Activated T-cell treated with anti-CD3 and anti-CD28 coated beads, Interleukin-2, amount 50 U/mL, for 72 hours (primary cell): ENCODE measurements at regions not wholly inside any gene's neighbourhood (a gene's known extent, or its start where the extent isn't known, plus 50 kb on each side); places are given as distances from the start of the nearest gene placed in this dataset.

ENCODE experiments used
- ATAC-seq, 2 donors: fragments of 150-1000 bp; cut with Tn5 transposase; replicated peaks in 1 of 2; 2 replicates each; pipeline ENCODE4 v1.10.0; 2021; ENCODE audit warnings: moderate library complexity in 2 of 2, mild to moderate bottlenecking in 1 of 2
- DNase-seq, 2 donors: peaks; one replicate each; pipeline ENCODE4 v3.0.0; 2021 to 2022; ENCODE audit warnings: mixed read lengths in 1 of 2
- H3K27ac Mint-ChIP-seq: one replicate; pipeline ENCODE4 v1.8.0; 2022; ENCODE audit warnings: mild to moderate bottlenecking, moderate library complexity, mixed read lengths
- H3K27me3 Mint-ChIP-seq: one replicate; pipeline ENCODE4 v1.8.0; 2022; ENCODE audit warnings: low read depth, mixed read lengths
- H3K36me3 Mint-ChIP-seq, 2 donors: one replicate each; pipeline ENCODE4 v1.8.0; 2022; ENCODE audit warnings: mixed read lengths in 2 of 2, mild to moderate bottlenecking in 1 of 2; ENCODE audit not compliant: insufficient read depth in 2 of 2
- H3K4me1 Mint-ChIP-seq: one replicate; pipeline ENCODE4 v1.8.0; 2022; ENCODE audit warnings: low read depth, mixed read lengths
- H3K4me3 Mint-ChIP-seq, 2 donors: one replicate each; pipeline ENCODE4 v1.8.0; 2022; ENCODE audit warnings: mild to moderate bottlenecking in 2 of 2, mixed read lengths in 2 of 2, moderate library complexity in 2 of 2
- H3K9me3 Mint-ChIP-seq, 2 donors: one replicate each; pipeline ENCODE4 v1.8.0; 2022; ENCODE audit warnings: mixed read lengths in 2 of 2

GRCh38 chr2:66832646-66833435 is 397.9 kb downstream of the MEIS1 start:
- Mint-ChIP-seq H3K27ac (no peak overlapping the region), H3K27me3 (no peaks in the 10 kb centered on the region), H3K4me3 (no peak overlapping the region), H3K9me3 (peaks cover 2 to 7% of the 10 kb centered on the region in 2 donors), H3K36me3 (no peaks in the 10 kb centered on the region), H3K4me1 (no peaks in the 10 kb centered on the region)
- ATAC-seq (no peak), DNase-seq (no peak)

GRCh38 chr2:66834859-66835258 is 399.9 kb downstream of the MEIS1 start:
- ATAC-seq (no peak), DNase-seq (no peak)
- Mint-ChIP-seq H3K27ac (no peak overlapping the region), H3K9me3 (peaks cover 2 to 7% of the 10 kb centered on the region in 2 donors), H3K4me1 (no peaks in the 10 kb centered on the region), H3K4me3 (no peak overlapping the region), H3K27me3 (no peaks in the 10 kb centered on the region), H3K36me3 (no peaks in the 10 kb centered on the region)

- H3K36me3 Mint-ChIP-seq, result no peaks in the 10 kb centered on the region
- peaks cover 2 to 7% of the 10 kb centered on the region in 2 donors for H3K9me3 Mint-ChIP-seq
- H3K4me1 Mint-ChIP-seq, result no peaks in the 10 kb centered on the region
- H3K4me3 Mint-ChIP-seq, result no peak overlapping the region
- ATAC-seq, result no peak
- no peak overlapping the region for H3K27ac Mint-ChIP-seq
- no peak for DNase-seq
- no peaks in the 10 kb centered on the region for H3K27me3 Mint-ChIP-seq
Observed at GRCh38 chr2:66836851-66837250, 401.9 kb downstream of the MEIS1 start.

GRCh38 chr2:66839551-66840320 is 404.8 kb downstream of the MEIS1 start:
- DNase-seq, result no peak
- H3K4me3 Mint-ChIP-seq, result no peak overlapping the region
- no peak overlapping the region for H3K27ac Mint-ChIP-seq
- H3K27me3 Mint-ChIP-seq, result no peaks in the 10 kb centered on the region
- H3K36me3 Mint-ChIP-seq, result no peaks in the 10 kb centered on the region
- H3K9me3 Mint-ChIP-seq, result peaks cover 0 to 3% of the 10 kb centered on the region in 2 donors
- ATAC-seq, result no peak
- no peaks in the 10 kb centered on the region for H3K4me1 Mint-ChIP-seq

- H3K4me1 Mint-ChIP-seq, result no peaks in the 10 kb centered on the region
- ATAC-seq, result no peak
Observed at GRCh38 chr2:66840321-66841002, 405.5 kb downstream of the MEIS1 start.

GRCh38 chr2:66843847-66844246 is 408.9 kb downstream of the MEIS1 start:
- no peak for DNase-seq
- no peaks in the 10 kb centered on the region for H3K9me3 Mint-ChIP-seq
- ATAC-seq, result no peak
- no peak overlapping the region for H3K4me3 Mint-ChIP-seq
- H3K4me1 Mint-ChIP-seq, result no peaks in the 10 kb centered on the region
- no peaks in the 10 kb centered on the region for H3K27me3 Mint-ChIP-seq
- H3K27ac Mint-ChIP-seq, result no peak overlapping the region
- H3K36me3 Mint-ChIP-seq, result no peaks in the 10 kb centered on the region

More at GRCh38 chr2:66840321-66841002, 405.5 kb downstream of the MEIS1 start:
- Mint-ChIP-seq H3K4me3 (no peak overlapping the region), H3K9me3 (peaks cover 0 to 3% of the 10 kb centered on the region in 2 donors), H3K36me3 (no peaks in the 10 kb centered on the region), H3K27me3 (no peaks in the 10 kb centered on the region), H3K27ac (no peak overlapping the region)
- no peak for DNase-seq

- H3K4me1 Mint-ChIP-seq, result no peaks in the 10 kb centered on the region
- ATAC-seq (no peak), DNase-seq (no peak)
- H3K27ac Mint-ChIP-seq, result no peak overlapping the region
- H3K9me3 Mint-ChIP-seq, result no peaks in the 10 kb centered on the region
- no peaks in the 10 kb centered on the region for H3K36me3 Mint-ChIP-seq
- H3K27me3 Mint-ChIP-seq, result no peaks in the 10 kb centered on the region
- no peak overlapping the region for H3K4me3 Mint-ChIP-seq
Observed at GRCh38 chr2:66845307-66845706, 410.4 kb downstream of the MEIS1 start.

- no peak for DNase-seq
- H3K9me3 Mint-ChIP-seq, result no peaks in the 10 kb centered on the region
- no peak for ATAC-seq
Observed at GRCh38 chr2:66846887-66847286, 412.0 kb downstream of the MEIS1 start.

GRCh38 chr2:66849153-66849755 is 414.3 kb downstream of the MEIS1 start:
- ATAC-seq (no peak), DNase-seq (no peak)
- Mint-ChIP-seq H3K27ac (no peak overlapping the region), H3K9me3 (no peaks in the 10 kb centered on the region), H3K4me3 (no peak overlapping the region), H3K4me1 (no peaks in the 10 kb centered on the region), H3K27me3 (no peaks in the 10 kb centered on the region), H3K36me3 (no peaks in the 10 kb centered on the region)

More at GRCh38 chr2:66846887-66847286, 412.0 kb downstream of the MEIS1 start:
- H3K27ac Mint-ChIP-seq, result no peak overlapping the region
- no peaks in the 10 kb centered on the region for H3K27me3 Mint-ChIP-seq
- no peaks in the 10 kb centered on the region for H3K4me1 Mint-ChIP-seq
- no peaks in the 10 kb centered on the region for H3K36me3 Mint-ChIP-seq
- H3K4me3 Mint-ChIP-seq, result no peak overlapping the region

GRCh38 chr2:66850376-66850775 is 415.5 kb downstream of the MEIS1 start:
- ATAC-seq (no peak), DNase-seq (no peak)
- Mint-ChIP-seq H3K27me3 (no peaks in the 10 kb centered on the region), H3K4me1 (no peaks in the 10 kb centered on the region), H3K36me3 (no peaks in the 10 kb centered on the region), H3K4me3 (no peak overlapping the region), H3K9me3 (no peaks in the 10 kb centered on the region), H3K27ac (no peak overlapping the region)

GRCh38 chr2:66851449-66851872 is 416.5 kb downstream of the MEIS1 start:
- DNase-seq (no peak), ATAC-seq (no peak)
- Mint-ChIP-seq H3K36me3 (no peaks in the 10 kb centered on the region), H3K27me3 (no peaks in the 10 kb centered on the region), H3K9me3 (peaks cover 0 to 3% of the 10 kb centered on the region in 2 donors), H3K4me1 (no peaks in the 10 kb centered on the region), H3K4me3 (no peak overlapping the region), H3K27ac (no peak overlapping the region)

GRCh38 chr2:66852953-66853352 is 418.0 kb downstream of the MEIS1 start:
- DNase-seq (no peak), ATAC-seq (no peak)
- Mint-ChIP-seq H3K9me3 (peaks cover 4 to 6% of the 10 kb centered on the region in 2 donors), H3K4me1 (no peaks in the 10 kb centered on the region), H3K27ac (no peak overlapping the region), H3K36me3 (peaks cover 0 to 2% of the 10 kb centered on the region in 2 donors), H3K4me3 (no peak overlapping the region), H3K27me3 (no peaks in the 10 kb centered on the region)

GRCh38 chr2:66853585-66853984 is 418.7 kb downstream of the MEIS1 start:
- H3K4me3 Mint-ChIP-seq, result no peak overlapping the region
- ATAC-seq, result no peak
- no peak for DNase-seq
- H3K27ac Mint-ChIP-seq, result no peak overlapping the region
- H3K9me3 Mint-ChIP-seq, result peaks cover 5 to 6% of the 10 kb centered on the region in 2 donors
- peaks cover 0 to 2% of the 10 kb centered on the region in 2 donors for H3K36me3 Mint-ChIP-seq
- H3K27me3 Mint-ChIP-seq, result no peaks in the 10 kb centered on the region
- no peaks in the 10 kb centered on the region for H3K4me1 Mint-ChIP-seq
